HG03135 (cell line): ENCODE measurements at regions not wholly inside any gene's neighbourhood (a gene's known extent, or its start where the extent isn't known, plus 50 kb on each side); places are given as distances from the start of the nearest gene placed in this dataset.

Experiments
- ATAC-seq: cut with Tn5 transposase; IDR thresholded peaks from one replicate; pipeline ENCODE4 v1.9.1; 2021; ENCODE audit warnings: mild to moderate bottlenecking, moderate library complexity; ENCODE audit not compliant: unreplicated experiment

GRCh38 chr5:17161662-17162061, 55.8 kb upstream of the BASP1 start:
- ATAC-seq: no peak

- ATAC-seq: no peak
Observed at GRCh38 chr5:17163221-17163620, 54.2 kb upstream of the BASP1 start.

- ATAC-seq: no peak
Observed at GRCh38 chr5:17167171-17167891, 50.1 kb upstream of the BASP1 start.
